Endothelial cell of umbilical vein (primary cell): ENCODE measurements at regions not wholly inside any gene's neighbourhood (a gene's known extent, or its start where the extent isn't known, plus 50 kb on each side); places are given as distances from the start of the nearest gene placed in this dataset.

Source experiments
- CTCF ChIP-seq, 2 donors: IDR thresholded peaks; 1 replicate in 1 of 2; 2 replicates in 1 of 2; pipeline ENCODE4 v1.5.1; 2011; ENCODE audit warnings: low read length in 2 of 2, mild to moderate bottlenecking in 2 of 2, moderate library complexity in 2 of 2, control low read depth in 1 of 2, inconsistent platforms in 1 of 2, low read depth in 1 of 2; ENCODE audit not compliant: insufficient read depth in 1 of 2; ENCODE audit errors: extremely low read depth in 1 of 2
- EZH2 ChIP-seq: IDR thresholded peaks from 2 replicates; pipeline ENCODE4 v1.6.1; 2012; ENCODE audit warnings: borderline replicate concordance, low read depth, mild to moderate bottlenecking, moderate library complexity, low read length, inconsistent platforms; ENCODE audit not compliant: severe bottlenecking
- FOS ChIP-seq: IDR thresholded peaks from 2 replicates; pipeline ENCODE4 v1.6.1; 2011; ENCODE audit warnings: mild to moderate bottlenecking, low read length, moderate library complexity, borderline replicate concordance; ENCODE audit not compliant: insufficient read depth
- GATA2 ChIP-seq: IDR thresholded peaks from 2 replicates; pipeline ENCODE4 v1.7.0; 2011; ENCODE audit warnings: low read depth, mild to moderate bottlenecking, moderate library complexity, mixed read lengths, low read length; ENCODE audit not compliant: insufficient read length, insufficient read depth
- MYC ChIP-seq: IDR thresholded peaks from one replicate; pipeline ENCODE4 v1.6.1; 2011; ENCODE audit warnings: mild to moderate bottlenecking, low read depth, low read length
- POLR2A ChIP-seq: IDR thresholded peaks from 2 replicates; pipeline ENCODE4 v1.6.1; 2012; ENCODE audit warnings: low read depth, mild to moderate bottlenecking, control low read depth, low read length
- POLR2AphosphoS5 ChIP-seq: IDR thresholded peaks from 2 replicates; pipeline ENCODE4 v1.6.1; 2012; ENCODE audit warnings: low read depth, mild to moderate bottlenecking, control low read depth, low read length, moderate library complexity; ENCODE audit not compliant: insufficient read depth
- TF ChIP-seq, protein P1 (sequence below): IDR thresholded peaks from 2 replicates; pipeline ENCODE4 v1.6.1; 2011; ENCODE audit not compliant: insufficient read depth, insufficient read length

- TF ChIP-seq CTCF (IDR thresholded peaks at IDR 0.05; ENCODE audit: extremely low read depth in 1 of 2, insufficient read depth in 1 of 2, low read depth in 1 of 2, low read length in 2 of 2): no peak
- no peak for TF ChIP-seq POLR2A
- TF ChIP-seq POLR2AphosphoS5: no peak
- TF ChIP-seq, protein P1, sequence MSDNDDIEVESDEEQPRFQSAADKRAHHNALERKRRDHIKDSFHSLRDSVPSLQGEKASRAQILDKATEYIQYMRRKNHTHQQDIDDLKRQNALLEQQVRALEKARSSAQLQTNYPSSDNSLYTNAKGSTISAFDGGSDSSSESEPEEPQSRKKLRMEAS: no peak
- TF ChIP-seq EZH2: no peak
- no peak for TF ChIP-seq MYC
- no peak for TF ChIP-seq GATA2
- TF ChIP-seq FOS: no peak
Measured at GRCh38 chr2:209298601-209299000, 125.2 kb upstream of the MAP2 start.
